ENCODE measurements at regions not wholly inside any gene's neighbourhood (a gene's known extent, or its start where the extent isn't known, plus 50 kb on each side); places are given as distances from the start of the nearest gene placed in this dataset.

DNA sequence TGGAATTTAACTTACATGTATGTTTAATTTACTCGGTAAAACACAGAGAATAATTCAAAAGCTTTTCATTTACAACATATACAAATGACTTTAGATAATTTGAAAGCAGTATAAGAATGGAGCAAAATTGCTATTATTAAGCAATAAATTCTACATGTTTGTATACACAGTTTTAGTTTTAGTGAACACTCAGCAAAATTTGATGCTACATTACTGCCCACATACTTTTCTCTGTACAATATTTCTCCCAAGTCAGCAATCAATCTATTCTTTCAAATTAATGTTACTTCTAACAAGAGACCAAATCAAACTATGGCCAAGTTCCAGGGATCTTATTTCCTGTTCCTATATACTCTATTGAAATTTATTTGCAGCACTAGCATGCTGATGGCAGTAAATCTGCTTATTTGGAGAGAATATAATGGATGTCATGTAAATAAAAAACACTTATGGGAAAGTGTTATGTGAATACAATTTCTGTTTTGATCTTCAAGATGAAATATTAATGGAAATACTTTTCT is 82.6 kb upstream of the BRINP3 start:
- no peak overlapping the region for H3K56ac ChIP-seq (ENCODE audit: insufficient read length, low read depth, low read length)
- H3K18ac ChIP-seq (ENCODE audit: insufficient read length, low read depth, low read length): no peak overlapping the region
- no peaks in the 10 kb centered on the region for H4K20me1 ChIP-seq (ENCODE audit: control insufficient read depth, insufficient read depth, insufficient read length)
- H3T11ph ChIP-seq (ENCODE audit: low read length): no peak overlapping the region
- no peak overlapping the region for H3K4me2 ChIP-seq (ENCODE audit: insufficient read depth, insufficient read length, low read length)
- H3K79me1 ChIP-seq (ENCODE audit: insufficient read depth, low read depth, low read length, poor library complexity, severe bottlenecking): no peaks in the 10 kb centered on the region
- no peak overlapping the region for H2BK15ac ChIP-seq (ENCODE audit: low read depth, low read length)
- H2BK120ac ChIP-seq (ENCODE audit: low read depth, low read length, poor library complexity, severe bottlenecking): no peak overlapping the region
- WGBS (ENCODE audit: extremely low coverage, insufficient read length, low lambda C conversion rate): no CpG with 5 or more reads among the region's 1 CpG
- Mint-ChIP-seq H3K9me3 (peaks cover 3 to 8% of the 10 kb centered on the region in 2 experiments; a peak in 3 of 5 replicates), H3K27ac (no peak overlapping the region), H3K36me3 (ENCODE audit: insufficient read depth in 1 of 3, low read depth in 3 of 3) (peaks cover 0 to 8% (median 0%) of the 10 kb centered on the region in 3 experiments; a peak in 1 of 7 replicates), H3K4me3 (no peak overlapping the region), H3K4me1 (peaks cover 8 to 9% of the 10 kb centered on the region in 2 experiments), H3K27me3 (ENCODE audit: low read depth) (no peaks in the 10 kb centered on the region)
- no peak overlapping the region for H2AK5ac ChIP-seq (ENCODE audit: insufficient read length, low read length)
- H2BK20ac ChIP-seq (ENCODE audit: low read depth, low read length, poor library complexity, severe bottlenecking): no peak overlapping the region
- H3K4me1 ChIP-seq (ENCODE audit: insufficient read depth, low read length): no peaks in the 10 kb centered on the region
- H3K27me3 ChIP-seq (ENCODE audit: insufficient read depth, low read length): no peaks in the 10 kb centered on the region
- H3K4ac ChIP-seq (ENCODE audit: low read depth, low read length): no peak overlapping the region
- no peak overlapping the region for H3K9ac ChIP-seq (ENCODE audit: extremely low read depth, insufficient read length, low read length)
- TF ChIP-seq, protein P1, sequence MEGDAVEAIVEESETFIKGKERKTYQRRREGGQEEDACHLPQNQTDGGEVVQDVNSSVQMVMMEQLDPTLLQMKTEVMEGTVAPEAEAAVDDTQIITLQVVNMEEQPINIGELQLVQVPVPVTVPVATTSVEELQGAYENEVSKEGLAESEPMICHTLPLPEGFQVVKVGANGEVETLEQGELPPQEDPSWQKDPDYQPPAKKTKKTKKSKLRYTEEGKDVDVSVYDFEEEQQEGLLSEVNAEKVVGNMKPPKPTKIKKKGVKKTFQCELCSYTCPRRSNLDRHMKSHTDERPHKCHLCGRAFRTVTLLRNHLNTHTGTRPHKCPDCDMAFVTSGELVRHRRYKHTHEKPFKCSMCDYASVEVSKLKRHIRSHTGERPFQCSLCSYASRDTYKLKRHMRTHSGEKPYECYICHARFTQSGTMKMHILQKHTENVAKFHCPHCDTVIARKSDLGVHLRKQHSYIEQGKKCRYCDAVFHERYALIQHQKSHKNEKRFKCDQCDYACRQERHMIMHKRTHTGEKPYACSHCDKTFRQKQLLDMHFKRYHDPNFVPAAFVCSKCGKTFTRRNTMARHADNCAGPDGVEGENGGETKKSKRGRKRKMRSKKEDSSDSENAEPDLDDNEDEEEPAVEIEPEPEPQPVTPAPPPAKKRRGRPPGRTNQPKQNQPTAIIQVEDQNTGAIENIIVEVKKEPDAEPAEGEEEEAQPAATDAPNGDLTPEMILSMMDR (conservative IDR thresholded peaks at IDR 0.05): no peak
- no peak overlapping the region for H4K8ac ChIP-seq (replicated peaks; ENCODE audit: insufficient read length, low read depth, low read length)
- H3K9me3 ChIP-seq (ENCODE audit: control insufficient read depth, low read depth, low read length): no peaks in the 10 kb centered on the region
- no peak overlapping the region for H3K27ac ChIP-seq (ENCODE audit: insufficient read length, low read depth, low read length)
- H3K79me2 ChIP-seq (ENCODE audit: insufficient read depth, low read length): no peaks in the 10 kb centered on the region
- H2BK12ac ChIP-seq (ENCODE audit: insufficient read length, low read depth, low read length): no peak overlapping the region
- H4K5ac ChIP-seq (ENCODE audit: insufficient read length, low read depth, low read length): no peak overlapping the region
- no peak overlapping the region for H2AFZ ChIP-seq (ENCODE audit: low read length)
- H4K91ac ChIP-seq (ENCODE audit: insufficient read length, low read depth, low read length): no peak overlapping the region
- H3K14ac ChIP-seq (ENCODE audit: insufficient read depth, low read length): no peak overlapping the region
- H3K23me2 ChIP-seq (ENCODE audit: insufficient read length, low read depth, low read length, poor library complexity, severe bottlenecking): no peaks in the 10 kb centered on the region
- no peak overlapping the region for H2BK5ac ChIP-seq (ENCODE audit: insufficient read length, low read length)
- no peak for DNase-seq
- no peak overlapping the region for H3K23ac ChIP-seq (ENCODE audit: insufficient read length, low read depth, low read length)
